Keratinocyte (primary cell): ENCODE measurements at regions not wholly inside any gene's neighbourhood (a gene's known extent, or its start where the extent isn't known, plus 50 kb on each side); places are given as distances from the start of the nearest gene placed in this dataset.
A peak's percentile ranks its signal among the peaks of the same experiment; 100 is the strongest.

Experiments used
- DNase-seq: peaks from one replicate; pipeline ENCODE4 v3.0.0-alpha.2; 2011; ENCODE audit warnings: low read depth, missing footprints, low spot score
- FAIRE-seq: peaks from 2 replicates; lab custom pipeline; 2011; peaks lifted over from hg19 to GRCh38; lab: Jason Lieb, UNC
- H2AFZ ChIP-seq: 2 replicates; pipeline ENCODE4 v1.6.0; 2012; ENCODE audit warnings: low read length, control low read depth, inconsistent platforms; ENCODE audit not compliant: control insufficient read depth
- H3K27ac ChIP-seq: 2 replicates; pipeline ENCODE4 v1.5.1; 2011; ENCODE audit warnings: low read length; ENCODE audit not compliant: control insufficient read depth, insufficient read depth
- H3K27me3 ChIP-seq: 3 replicates; pipeline ENCODE4 v1.6.0; 2011; ENCODE audit warnings: low read length; ENCODE audit not compliant: control insufficient read depth, insufficient read depth; ENCODE audit errors: extremely low read depth
- H3K36me3 ChIP-seq, 2 experiments: 2 replicates in 1 of 2; 3 replicates in 1 of 2; pipeline ENCODE4 v1.5.1; 2011; ENCODE audit warnings: low read length in 2 of 2, mild to moderate bottlenecking in 1 of 2; ENCODE audit not compliant: control insufficient read depth in 2 of 2, insufficient read depth in 2 of 2; ENCODE audit errors: extremely low read depth in 1 of 2
- H3K4me1 ChIP-seq: 3 replicates; pipeline ENCODE4 v1.5.1; 2011; ENCODE audit warnings: low read length; ENCODE audit not compliant: control insufficient read depth, insufficient read depth; ENCODE audit errors: extremely low read depth
- H3K4me2 ChIP-seq: 3 replicates; pipeline ENCODE4 v1.6.0; 2011; ENCODE audit warnings: low read depth, low read length; ENCODE audit not compliant: control insufficient read depth, insufficient read depth; ENCODE audit errors: extremely low read depth
- H3K4me3 ChIP-seq, 3 experiments: fragments of 200-600 bp in 1 of 3; sonication (generic) in 1 of 3; 2 replicates in 2 of 3; 3 replicates in 1 of 3; pipeline ENCODE4 v1.5.1; 2011 to 2016; ENCODE audit warnings: low read length in 3 of 3, mild to moderate bottlenecking in 3 of 3, control low read depth in 2 of 3, inconsistent platforms in 1 of 3, low read depth in 1 of 3, mixed read lengths in 1 of 3, mixed run types in 1 of 3, moderate library complexity in 1 of 3; ENCODE audit not compliant: control insufficient read depth in 2 of 3, insufficient read depth in 2 of 3; ENCODE audit errors: extremely low read depth in 1 of 3
- H3K79me2 ChIP-seq: 2 replicates; pipeline ENCODE4 v1.6.0; 2012; ENCODE audit warnings: low read length; ENCODE audit not compliant: control insufficient read depth, insufficient read depth
- H3K9ac ChIP-seq: 3 replicates; pipeline ENCODE4 v1.6.0; 2011; ENCODE audit warnings: low read length; ENCODE audit not compliant: control insufficient read depth, insufficient read depth; ENCODE audit errors: extremely low read depth
- H3K9me1 ChIP-seq: 3 replicates; pipeline ENCODE4 v1.6.0; 2011; ENCODE audit warnings: low read length; ENCODE audit not compliant: control insufficient read depth, insufficient read depth; ENCODE audit errors: extremely low read depth
- H3K9me3 ChIP-seq: 2 replicates; pipeline ENCODE4 v1.5.1; 2012; ENCODE audit warnings: low read depth, low read length; ENCODE audit not compliant: control insufficient read depth
- H4K20me1 ChIP-seq: 3 replicates; pipeline ENCODE4 v1.6.0; 2011; ENCODE audit warnings: low read length; ENCODE audit not compliant: control insufficient read depth, insufficient read depth; ENCODE audit errors: extremely low read depth
- CTCF ChIP-seq, 3 experiments: IDR thresholded peaks in 1 of 3; conservative IDR thresholded peaks in 1 of 3; optimal IDR thresholded peaks in 1 of 3; 2 replicates in 2 of 3; 3 replicates in 1 of 3; pipeline versions ENCODE3 to v1.5.1; 2011; ENCODE audit warnings: low read length in 3 of 3, mild to moderate bottlenecking in 3 of 3, moderate library complexity in 2 of 3, control low read depth in 1 of 3, inconsistent platforms in 1 of 3; ENCODE audit not compliant: insufficient read depth in 2 of 3; ENCODE audit errors: extremely low read depth in 1 of 3
- EZH2 ChIP-seq: IDR thresholded peaks from one replicate; pipeline ENCODE4 v1.6.1; 2012; ENCODE audit warnings: inconsistent platforms, mild to moderate bottlenecking, low read length, moderate library complexity
- dilution Hi-C: fragments of 300-500 bp; cut with MboI; formaldehyde crosslinking; loops from one replicate; pipeline ENCODE4 v1.7.0; 2020; ENCODE audit warnings: low sequenced_read_pairs; ENCODE audit not compliant: extremely low pct_ligation_motif_present

DNA sequence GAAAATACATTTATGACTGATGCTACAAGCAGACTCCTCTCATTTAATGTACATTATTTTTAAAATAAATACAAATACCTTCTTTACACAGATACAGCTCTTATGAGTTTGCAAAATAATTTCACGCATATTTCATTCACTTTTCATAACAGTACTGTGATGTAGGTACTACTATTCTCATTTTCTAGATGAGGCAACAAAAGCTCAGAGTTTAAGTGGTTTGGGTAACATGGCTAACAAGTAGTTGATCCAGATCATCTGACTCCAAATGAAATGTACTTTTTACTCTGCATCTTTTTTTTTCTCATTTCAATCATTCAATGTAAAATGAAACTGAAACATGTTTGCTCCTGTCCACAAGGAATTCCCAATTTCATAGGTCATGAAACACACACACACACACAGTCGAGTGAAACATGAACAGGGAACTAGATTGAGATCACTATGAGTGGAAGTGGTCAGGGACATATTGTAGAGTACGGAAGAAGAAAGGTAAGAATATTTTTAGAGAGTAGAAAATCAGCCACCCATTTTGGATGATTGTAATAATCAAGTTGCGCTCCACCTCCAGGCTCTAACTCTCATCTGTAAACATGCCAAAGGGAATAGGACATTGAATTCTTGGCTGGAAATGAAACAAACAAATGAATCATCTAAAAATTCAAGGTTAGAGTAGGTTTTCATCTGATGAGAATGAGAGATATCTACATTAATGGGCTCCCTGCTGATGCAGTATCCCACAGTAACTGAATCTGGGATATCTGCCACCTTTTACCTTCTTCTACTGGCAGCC is 92.4 kb downstream of the CLDN1 start:
- Histone ChIP-seq H2AFZ (peak overlapping the region; percentile 57), H3K36me3 (no peaks in the 10 kb centered on the region), H3K9ac (peak overlapping the region; percentile 71), H3K4me3 (peak overlapping the region in 2 of 3 experiments; percentile 38 to 52), H3K4me2 (peak overlapping the region; percentile 87), H3K27ac (peak overlapping the region; percentile 91), H3K79me2 (no peaks in the 10 kb centered on the region), H3K9me1 (no peaks in the 10 kb centered on the region), H4K20me1 (no peaks in the 10 kb centered on the region), H3K4me1 (peaks cover 31% of the 10 kb centered on the region), H3K9me3 (no peaks in the 10 kb centered on the region), H3K27me3 (no peaks in the 10 kb centered on the region)
- TF ChIP-seq CTCF (optimal IDR thresholded peaks at IDR 0.05 in 1 of 3, IDR thresholded peaks at IDR 0.05 in 1 of 3, conservative IDR thresholded peaks at IDR 0.05 in 1 of 3; ENCODE audit: extremely low read depth in 1 of 3, insufficient read depth in 2 of 3, low read length in 3 of 3) (no peak), EZH2 (no peak)
- DNase-seq (peak; percentile 30), FAIRE-seq (peak; percentile 88)
- dilution Hi-C loops = no loop called here

DNA sequence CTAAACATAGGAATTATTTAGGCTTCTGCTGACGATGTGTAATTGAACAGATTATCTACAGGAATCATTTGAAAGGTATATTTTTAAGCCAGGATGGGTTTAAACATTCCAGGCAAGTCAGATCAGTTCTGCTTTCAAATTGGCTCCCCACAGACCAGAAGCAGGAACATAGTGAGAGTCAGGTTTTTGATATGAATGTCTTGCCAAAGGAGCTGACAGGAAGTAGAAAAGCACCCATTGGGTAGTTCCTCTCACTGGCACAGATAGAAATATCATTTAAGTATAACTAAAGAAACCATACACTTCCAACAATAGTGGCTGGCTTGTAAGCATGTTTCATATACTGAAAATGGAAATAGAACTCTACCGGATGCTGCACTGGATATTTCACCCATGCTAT is 95.2 kb downstream of the CLDN1 start:
- no peak overlapping the region for H3K9ac ChIP-seq
- no peaks in the 10 kb centered on the region for H3K79me2 ChIP-seq

More for the DNA sequence above, 95.2 kb downstream of the CLDN1 start:
- dilution Hi-C loops = no loop called here
- no peaks in the 10 kb centered on the region for H3K9me3 ChIP-seq
- H3K27me3 ChIP-seq = no peaks in the 10 kb centered on the region
- H3K4me1 ChIP-seq = peaks cover 22% of the 10 kb centered on the region
- no peaks in the 10 kb centered on the region for H4K20me1 ChIP-seq
- peak overlapping the region; percentile 43 for H2AFZ ChIP-seq
- H3K36me3 ChIP-seq = no peaks in the 10 kb centered on the region
- H3K27ac ChIP-seq = no peak overlapping the region
- H3K4me3 ChIP-seq = no peak overlapping the region
- DNase-seq (no peak), FAIRE-seq (no peak)
- H3K4me2 ChIP-seq = no peak overlapping the region
- TF ChIP-seq CTCF (optimal IDR thresholded peaks at IDR 0.05 in 1 of 3, IDR thresholded peaks at IDR 0.05 in 1 of 3, conservative IDR thresholded peaks at IDR 0.05 in 1 of 3; ENCODE audit: extremely low read depth in 1 of 3, insufficient read depth in 2 of 3, low read length in 3 of 3) = no peak
- no peak for TF ChIP-seq EZH2
- H3K9me1 ChIP-seq = no peaks in the 10 kb centered on the region
